IMR-90 (cell line): ENCODE measurements at regions not wholly inside any gene's neighbourhood (a gene's known extent, or its start where the extent isn't known, plus 50 kb on each side); places are given as distances from the start of the nearest gene placed in this dataset.

Experiments used
- ATAC-seq: fragments of 200-7000 bp; cut with Tn5 transposase; 2 replicates; pipeline ENCODE4 v1.9.1; 2020; ENCODE audit warnings: low read depth, mild to moderate bottlenecking, moderate library complexity
- BruUV-seq: library from RNA; stranded (reverse); fragments of 400-500 nt; replicated peaks from 2 replicates; lab custom pipeline; 2021; lab: Mats Ljungman, UMichigan
- CTCF ChIA-PET: fragments of 300-600 bp; formaldehyde crosslinking; extraction: SDS; loops from one replicate; lab custom pipeline; 2021; ENCODE audit warnings: antibody characterized with exemption; lab: Yijun Ruan, JAX
- POLR2A ChIA-PET: fragments of 300-600 bp; sonication (Branson Sonifier 250); formaldehyde crosslinking; loops from one replicate; lab custom pipeline; 2022; ENCODE audit warnings: antibody characterized with exemption; ENCODE audit not compliant: unreplicated experiment; lab: Charles Lee
- DNase-seq: peaks from one replicate; pipeline ENCODE4 v3.0.0; 2013
- H2AFZ ChIP-seq: replicated peaks from 2 replicates; pipeline ENCODE3; 2013; ENCODE audit warnings: low read length, mild to moderate bottlenecking; ENCODE audit not compliant: poor library complexity
- H2AK5ac ChIP-seq: 2 replicates; pipeline ENCODE4 v1.6.1; 2013; ENCODE audit warnings: low read depth, low read length, inconsistent platforms
- H2AK9ac ChIP-seq: replicated peaks from 2 replicates; pipeline ENCODE3; 2013; ENCODE audit warnings: mild to moderate bottlenecking, low read depth, low read length, moderate library complexity; ENCODE audit not compliant: poor library complexity
- H2BK120ac ChIP-seq: 2 replicates; pipeline ENCODE4 v1.6.1; 2013; ENCODE audit warnings: low read depth, low read length, inconsistent platforms
- H2BK15ac ChIP-seq: 3 replicates; pipeline ENCODE4 v1.6.1; 2013; ENCODE audit warnings: low read depth, low read length, inconsistent platforms
- H2BK20ac ChIP-seq: 2 replicates; pipeline ENCODE4 v1.6.1; 2013; ENCODE audit warnings: low read depth, mild to moderate bottlenecking, inconsistent platforms, low read length, moderate library complexity
- H2BK5ac ChIP-seq: 2 replicates; pipeline ENCODE4 v1.6.1; 2013; ENCODE audit warnings: mild to moderate bottlenecking, low read depth, low read length, inconsistent platforms; ENCODE audit not compliant: poor library complexity, severe bottlenecking
- H3K14ac ChIP-seq: replicated peaks from 2 replicates; pipeline ENCODE4 v1.6.1; 2013; ENCODE audit warnings: low read depth, low read length, inconsistent platforms
- H3K18ac ChIP-seq: 2 replicates; pipeline ENCODE4 v1.6.1; 2013; ENCODE audit warnings: low read depth, low read length, control low read depth
- H3K23ac ChIP-seq: 2 replicates; pipeline ENCODE4 v1.6.1; 2013; ENCODE audit warnings: low read depth, low read length, inconsistent platforms
- H3K27ac ChIP-seq: 2 replicates; pipeline ENCODE4 v1.5.1; 2013; ENCODE audit warnings: mild to moderate bottlenecking, control low read depth, low read length; ENCODE audit not compliant: insufficient read depth
- H3K27me3 ChIP-seq: 2 replicates; pipeline ENCODE4 v1.6.1; 2013; ENCODE audit warnings: low read length; ENCODE audit not compliant: control insufficient read depth, insufficient read depth
- H3K36me3 ChIP-seq: 2 replicates; pipeline ENCODE4 v1.6.1; 2013; ENCODE audit warnings: low read length, mixed read lengths; ENCODE audit not compliant: control insufficient read depth, insufficient read depth
- H3K4ac ChIP-seq: 2 replicates; pipeline ENCODE4 v1.6.1; 2013; ENCODE audit warnings: low read depth, low read length, inconsistent platforms
- H3K4me1 ChIP-seq: 2 replicates; pipeline ENCODE4 v1.6.1; 2013; ENCODE audit warnings: low read length, mixed read lengths; ENCODE audit not compliant: control insufficient read depth, insufficient read depth
- H3K4me2 ChIP-seq: 2 replicates; pipeline ENCODE4 v1.6.1; 2013; ENCODE audit warnings: low read depth, mild to moderate bottlenecking, control low read depth, low read length, moderate library complexity
- H3K4me3 ChIP-seq: 2 replicates; pipeline ENCODE4 v1.5.1; 2013; ENCODE audit warnings: low read depth, mild to moderate bottlenecking, control low read depth, low read length, moderate library complexity; ENCODE audit not compliant: insufficient read depth
- H3K56ac ChIP-seq: 2 replicates; pipeline ENCODE4 v1.6.1; 2013; ENCODE audit warnings: low read length, inconsistent platforms; ENCODE audit not compliant: insufficient read depth; ENCODE audit errors: extremely low read depth
- H3K79me1 ChIP-seq, 2 experiments: 2 replicates each; pipeline ENCODE4 v1.6.1; 2013; ENCODE audit warnings: low read length in 2 of 2, inconsistent platforms in 1 of 2, low read depth in 1 of 2
- H3K9ac ChIP-seq: 2 replicates; pipeline ENCODE4 v1.6.1; 2013; ENCODE audit warnings: low read depth, low read length, control low read depth
- H3K9me1 ChIP-seq: 2 replicates; pipeline ENCODE4 v1.6.1; 2013; ENCODE audit warnings: low read length, inconsistent platforms; ENCODE audit not compliant: insufficient read depth
- H3K9me3 ChIP-seq: 2 replicates; pipeline ENCODE4 v1.6.1; 2013; ENCODE audit warnings: low read length; ENCODE audit not compliant: control insufficient read depth, insufficient read depth
- H4K20me1 ChIP-seq: 2 replicates; pipeline ENCODE4 v1.6.1; 2013; ENCODE audit warnings: low read length, inconsistent platforms; ENCODE audit not compliant: insufficient read depth
- H4K5ac ChIP-seq: 2 replicates; pipeline ENCODE4 v1.6.1; 2013; ENCODE audit warnings: mild to moderate bottlenecking, low read depth, low read length, control low read depth
- H4K8ac ChIP-seq, 2 experiments: 2 replicates each; pipeline ENCODE4 v1.6.1; 2013; ENCODE audit warnings: low read depth in 2 of 2, low read length in 2 of 2, control low read depth in 1 of 2, inconsistent platforms in 1 of 2
- H4K91ac ChIP-seq: 2 replicates; pipeline ENCODE4 v1.6.1; 2013; ENCODE audit warnings: low read depth, low read length, inconsistent platforms; ENCODE audit not compliant: insufficient read depth
- MXI1 ChIP-seq: IDR thresholded peaks from 2 replicates; pipeline ENCODE4 v1.6.1; 2012; ENCODE audit warnings: low read depth, mild to moderate bottlenecking, low read length, moderate library complexity, borderline replicate concordance
- WGBS, 2 experiments: methylation state at CpG; one replicate each; pipeline versions ENCODE4 v1.1.5 to v1.1.7; 2013; ENCODE audit warnings: missing lambda C conversion rate in 2 of 2; ENCODE audit not compliant: insufficient read length in 1 of 2; ENCODE audit errors: extremely low coverage in 2 of 2; 5-methylcytosine and 5-hydroxymethylcytosine counted together
- dilution Hi-C: fragments of 300-500 bp; cut with HindIII; formaldehyde crosslinking; loops from one replicate; pipeline ENCODE4 v1.14.3; 2018; ENCODE audit warnings: low sequenced_read_pairs; ENCODE audit not compliant: unreplicated experiment
- in situ Hi-C: fragments of 300-500 bp; cut with MboI; formaldehyde crosslinking; loops from 3 replicates; pipeline ENCODE4 v1.14.3; 2019; ENCODE audit warnings: low sequenced_read_pairs, inconsistent platforms, mixed read lengths
- intact Hi-C: fragments of 100-400 bp; cut with micrococcal nuclease; formaldehyde crosslinking; loops from 2 replicates; pipeline ENCODE4 v1.10.0; 2022

DNA sequence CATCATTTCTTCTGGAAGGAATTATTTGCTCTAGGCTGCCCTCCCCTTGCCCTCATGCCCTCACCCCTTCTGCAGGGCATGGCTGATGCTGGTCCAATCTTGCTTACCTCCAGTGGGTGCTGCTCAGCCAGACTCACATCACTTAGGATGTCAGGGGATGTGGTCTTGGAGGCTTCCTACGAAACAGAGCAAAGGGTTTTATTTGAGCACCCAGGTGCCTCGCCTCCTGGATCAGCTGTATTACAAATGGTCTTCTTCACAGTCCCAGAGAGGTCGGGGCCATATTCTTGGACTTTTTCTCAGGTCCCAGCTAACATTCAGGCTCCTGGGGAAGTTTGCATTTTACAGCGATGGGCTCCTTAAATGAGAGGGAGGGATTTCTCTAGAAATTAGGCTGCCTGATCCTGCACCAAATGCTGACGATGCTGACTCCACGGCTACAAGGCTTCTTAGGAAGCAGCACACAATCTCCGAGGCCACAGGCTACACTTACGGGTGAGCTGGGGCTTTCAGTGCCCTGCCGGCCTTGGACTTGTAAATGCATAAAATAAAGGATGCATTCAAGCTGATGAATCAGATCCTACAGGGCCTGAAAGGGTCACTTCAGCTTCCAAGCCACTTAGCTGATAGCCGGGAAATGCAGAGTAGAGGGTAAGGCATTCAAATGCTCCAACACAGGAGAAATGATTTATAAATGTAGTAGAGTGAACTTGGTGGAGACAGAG lies 159.8 kb upstream of the ECI2 start:
- H4K5ac ChIP-seq: no peak overlapping the region
- H4K91ac ChIP-seq: no peak overlapping the region
- no peak overlapping the region for H2BK120ac ChIP-seq
- H2BK20ac ChIP-seq: no peak overlapping the region
- no peak overlapping the region for H3K23ac ChIP-seq
- 87% methylated on average over 6 of the region's 10 CpGs; no CpG with 5 or more reads in 1 of the 2 experiments for WGBS, 2 experiments
- peaks cover 5% of the 10 kb centered on the region; the same call in 1 of the 2 replicates for H3K9me3 ChIP-seq
- no peak overlapping the region for H3K4me3 ChIP-seq
- no peak overlapping the region for H2BK15ac ChIP-seq
- CTCF ChIA-PET: no interaction called here
- no peak overlapping the region for H3K27ac ChIP-seq
- no peaks in the 10 kb centered on the region for H3K9me1 ChIP-seq
- in situ Hi-C loops: no loop called here
- no peaks in the 10 kb centered on the region for H3K79me1 ChIP-seq
- H2AK9ac ChIP-seq: no peak overlapping the region
- no peak overlapping the region for H3K9ac ChIP-seq
- dilution Hi-C loops: no loop called here
- H3K18ac ChIP-seq: no peak overlapping the region
- no peaks in the 10 kb centered on the region for H3K36me3 ChIP-seq
- no peak overlapping the region for H3K56ac ChIP-seq
- no peak for DNase-seq
- BruUV-seq: no TSS peak
- H3K4ac ChIP-seq: no peak overlapping the region
- no peak for TF ChIP-seq MXI1
- intact Hi-C loops: no loop called here
- no peak overlapping the region for H3K14ac ChIP-seq
- no peak overlapping the region for H4K8ac ChIP-seq
- no peak overlapping the region for H3K4me2 ChIP-seq
- no peaks in the 10 kb centered on the region for H4K20me1 ChIP-seq
- no peaks in the 10 kb centered on the region for H3K4me1 ChIP-seq
- H2AK5ac ChIP-seq: no peak overlapping the region
- POLR2A ChIA-PET: no interaction called here
- H3K27me3 ChIP-seq: peaks cover 10% of the 10 kb centered on the region
- no peak for ATAC-seq
- no peak overlapping the region for H2AFZ ChIP-seq
- no peak overlapping the region for H2BK5ac ChIP-seq
